Mononuclear cell (primary cell): ENCODE measurements at regions not wholly inside any gene's neighbourhood (a gene's known extent, or its start where the extent isn't known, plus 50 kb on each side); places are given as distances from the start of the nearest gene placed in this dataset.

Experiments used
- H3K27me3 ChIP-seq: 2 replicates; pipeline ENCODE4 v1.6.0; 2011; ENCODE audit warnings: low read length, control low read depth; ENCODE audit not compliant: insufficient read depth
- H3K4me1 ChIP-seq: 2 replicates; pipeline ENCODE4 v1.5.1; 2011; ENCODE audit warnings: mild to moderate bottlenecking, low read length, control low read depth; ENCODE audit not compliant: insufficient read depth
- H3K4me3 ChIP-seq: 2 replicates; pipeline ENCODE4 v1.5.1; 2011; ENCODE audit warnings: mild to moderate bottlenecking, low read length, moderate library complexity
- H3K9me3 ChIP-seq: 2 replicates; pipeline ENCODE4 v1.5.1; 2011; ENCODE audit warnings: low read depth, mild to moderate bottlenecking, control low read depth, low read length

- H3K4me3 ChIP-seq = no peak overlapping the region
- no peaks in the 10 kb centered on the region for H3K9me3 ChIP-seq
- no peaks in the 10 kb centered on the region for H3K4me1 ChIP-seq
- H3K27me3 ChIP-seq = no peaks in the 10 kb centered on the region
Observed at GRCh38 chr15:47273864-47274263, 443.4 kb upstream of the SEMA6D start.

- Histone ChIP-seq H3K4me3 (no peak overlapping the region), H3K27me3 (no peaks in the 10 kb centered on the region), H3K9me3 (no peaks in the 10 kb centered on the region), H3K4me1 (no peaks in the 10 kb centered on the region)
Observed at GRCh38 chr15:47283246-47283645, 434.1 kb upstream of the SEMA6D start.

- no peak overlapping the region for H3K4me3 ChIP-seq
- H3K27me3 ChIP-seq = no peaks in the 10 kb centered on the region
- no peaks in the 10 kb centered on the region for H3K4me1 ChIP-seq
- no peaks in the 10 kb centered on the region for H3K9me3 ChIP-seq
Observed at GRCh38 chr15:47288794-47289193, 428.5 kb upstream of the SEMA6D start.

- Histone ChIP-seq H3K9me3 (no peaks in the 10 kb centered on the region), H3K27me3 (no peaks in the 10 kb centered on the region), H3K4me1 (no peaks in the 10 kb centered on the region), H3K4me3 (no peak overlapping the region)
Observed at GRCh38 chr15:47289656-47290055, 427.6 kb upstream of the SEMA6D start.

- Histone ChIP-seq H3K27me3 (no peaks in the 10 kb centered on the region), H3K4me3 (no peak overlapping the region), H3K4me1 (no peaks in the 10 kb centered on the region), H3K9me3 (no peaks in the 10 kb centered on the region)
Observed at GRCh38 chr15:47291767-47292166, 425.5 kb upstream of the SEMA6D start.

- H3K4me1 ChIP-seq = no peaks in the 10 kb centered on the region
- no peak overlapping the region for H3K4me3 ChIP-seq
- H3K27me3 ChIP-seq = no peaks in the 10 kb centered on the region
- no peaks in the 10 kb centered on the region for H3K9me3 ChIP-seq
Observed at GRCh38 chr15:47292638-47293190, 424.6 kb upstream of the SEMA6D start.

GRCh38 chr15:47293466-47294162, 423.7 kb upstream of the SEMA6D start:
- Histone ChIP-seq H3K9me3 (no peaks in the 10 kb centered on the region), H3K4me1 (no peaks in the 10 kb centered on the region), H3K27me3 (no peaks in the 10 kb centered on the region), H3K4me3 (no peak overlapping the region)

GRCh38 chr15:47294765-47295259, 422.5 kb upstream of the SEMA6D start:
- H3K27me3 ChIP-seq = no peaks in the 10 kb centered on the region
- no peak overlapping the region for H3K4me3 ChIP-seq
- H3K4me1 ChIP-seq = no peaks in the 10 kb centered on the region
- H3K9me3 ChIP-seq = no peaks in the 10 kb centered on the region

- H3K9me3 ChIP-seq = no peaks in the 10 kb centered on the region
- H3K4me1 ChIP-seq = no peaks in the 10 kb centered on the region
- no peaks in the 10 kb centered on the region for H3K27me3 ChIP-seq
- no peak overlapping the region for H3K4me3 ChIP-seq
Observed at GRCh38 chr15:47296881-47297280, 420.4 kb upstream of the SEMA6D start.

- H3K4me3 ChIP-seq = no peak overlapping the region
- H3K27me3 ChIP-seq = no peaks in the 10 kb centered on the region
- no peaks in the 10 kb centered on the region for H3K9me3 ChIP-seq
- H3K4me1 ChIP-seq = no peaks in the 10 kb centered on the region
Observed at GRCh38 chr15:47299846-47300434, 417.4 kb upstream of the SEMA6D start.

- Histone ChIP-seq H3K9me3 (no peaks in the 10 kb centered on the region), H3K27me3 (no peaks in the 10 kb centered on the region), H3K4me1 (no peaks in the 10 kb centered on the region), H3K4me3 (no peak overlapping the region)
Observed at GRCh38 chr15:47300596-47300995, 416.7 kb upstream of the SEMA6D start.

GRCh38 chr15:47301481-47301880, 415.8 kb upstream of the SEMA6D start:
- Histone ChIP-seq H3K4me1 (no peaks in the 10 kb centered on the region), H3K27me3 (no peaks in the 10 kb centered on the region), H3K9me3 (no peaks in the 10 kb centered on the region), H3K4me3 (no peak overlapping the region)

GRCh38 chr15:47304656-47305055, 412.6 kb upstream of the SEMA6D start:
- no peak overlapping the region for H3K4me3 ChIP-seq
- no peaks in the 10 kb centered on the region for H3K27me3 ChIP-seq
- H3K9me3 ChIP-seq = no peaks in the 10 kb centered on the region
- no peaks in the 10 kb centered on the region for H3K4me1 ChIP-seq

- no peak overlapping the region for H3K4me3 ChIP-seq
- no peaks in the 10 kb centered on the region for H3K27me3 ChIP-seq
- H3K9me3 ChIP-seq = no peaks in the 10 kb centered on the region
- H3K4me1 ChIP-seq = no peaks in the 10 kb centered on the region
Observed at GRCh38 chr15:47312161-47312560, 405.1 kb upstream of the SEMA6D start.

GRCh38 chr15:47326410-47327333, 390.6 kb upstream of the SEMA6D start:
- Histone ChIP-seq H3K9me3 (no peaks in the 10 kb centered on the region), H3K27me3 (no peaks in the 10 kb centered on the region), H3K4me1 (no peaks in the 10 kb centered on the region), H3K4me3 (no peak overlapping the region)
